H9 (cell line): ENCODE measurements at regions not wholly inside any gene's neighbourhood (a gene's known extent, or its start where the extent isn't known, plus 50 kb on each side); places are given as distances from the start of the nearest gene placed in this dataset.

Source experiments
- DNase-seq: peaks from one replicate; pipeline ENCODE4 v3.0.0-alpha.2; 2017
- H2AFZ ChIP-seq: one replicate; pipeline ENCODE4 v1.6.1; 2013; ENCODE audit warnings: mild to moderate bottlenecking, low read length, control low read depth, moderate library complexity
- H2AK5ac ChIP-seq: 2 replicates; pipeline ENCODE4 v1.6.1; 2013; ENCODE audit warnings: low read length, control low read depth, mixed read lengths; ENCODE audit not compliant: insufficient read length
- H2BK120ac ChIP-seq: one replicate; pipeline ENCODE4 v1.6.1; 2013; ENCODE audit warnings: low read depth, mild to moderate bottlenecking, low read length, control low read depth, inconsistent platforms; ENCODE audit not compliant: poor library complexity, severe bottlenecking
- H2BK12ac ChIP-seq: 2 replicates; pipeline ENCODE4 v1.6.1; 2013; ENCODE audit warnings: low read length, control low read depth, mixed read lengths, low read depth; ENCODE audit not compliant: insufficient read length
- H2BK15ac ChIP-seq: 2 replicates; pipeline ENCODE4 v1.6.1; 2013; ENCODE audit warnings: low read depth, low read length, control low read depth
- H2BK20ac ChIP-seq: one replicate; pipeline ENCODE4 v1.6.1; 2013; ENCODE audit warnings: low read depth, mild to moderate bottlenecking, low read length, control low read depth, inconsistent platforms; ENCODE audit not compliant: poor library complexity, severe bottlenecking
- H2BK5ac ChIP-seq: 2 replicates; pipeline ENCODE4 v1.6.1; 2013; ENCODE audit warnings: low read length, control low read depth, mixed read lengths; ENCODE audit not compliant: insufficient read length
- H3K14ac ChIP-seq: 2 replicates; pipeline ENCODE4 v1.6.1; 2013; ENCODE audit warnings: low read length, control low read depth; ENCODE audit not compliant: insufficient read depth
- H3K18ac ChIP-seq: 2 replicates; pipeline ENCODE4 v1.6.1; 2013; ENCODE audit warnings: low read depth, mild to moderate bottlenecking, mixed read lengths, low read length, control low read depth; ENCODE audit not compliant: insufficient read length
- H3K23ac ChIP-seq: 2 replicates; pipeline ENCODE4 v1.6.1; 2013; ENCODE audit warnings: low read length, control low read depth, mixed read lengths, low read depth; ENCODE audit not compliant: insufficient read length
- H3K23me2 ChIP-seq: 2 replicates; pipeline ENCODE4 v1.6.1; 2013; ENCODE audit warnings: low read depth, mild to moderate bottlenecking, mixed read lengths, low read length, control low read depth; ENCODE audit not compliant: insufficient read length, poor library complexity, severe bottlenecking
- H3K27ac ChIP-seq: 2 replicates; pipeline ENCODE4 v1.5.1; 2013; ENCODE audit warnings: low read length, control low read depth, mixed read lengths, low read depth; ENCODE audit not compliant: insufficient read length
- H3K27me3 ChIP-seq: 2 replicates; pipeline ENCODE4 v1.6.1; 2013; ENCODE audit warnings: low read length, control low read depth, inconsistent platforms; ENCODE audit not compliant: insufficient read depth
- H3K4ac ChIP-seq: 2 replicates; pipeline ENCODE4 v1.6.1; 2013; ENCODE audit warnings: low read depth, mild to moderate bottlenecking, control low read depth, inconsistent platforms, low read length, moderate library complexity
- H3K4me1 ChIP-seq: 2 replicates; pipeline ENCODE4 v1.6.1; 2013; ENCODE audit warnings: low read length, control low read depth, inconsistent platforms; ENCODE audit not compliant: insufficient read depth
- H3K4me2 ChIP-seq: 2 replicates; pipeline ENCODE4 v1.6.1; 2013; ENCODE audit warnings: low read length, control low read depth, mixed read lengths; ENCODE audit not compliant: insufficient read length, insufficient read depth
- H3K56ac ChIP-seq: 2 replicates; pipeline ENCODE4 v1.6.1; 2013; ENCODE audit warnings: low read depth, mild to moderate bottlenecking, mixed read lengths, low read length, control low read depth; ENCODE audit not compliant: insufficient read length
- H3K79me1 ChIP-seq: 2 replicates; pipeline ENCODE4 v1.6.1; 2013; ENCODE audit warnings: low read depth, mild to moderate bottlenecking, moderate library complexity, low read length, control low read depth, inconsistent platforms; ENCODE audit not compliant: insufficient read depth, poor library complexity, severe bottlenecking
- H3K79me2 ChIP-seq: 2 replicates; pipeline ENCODE4 v1.6.1; 2013; ENCODE audit warnings: low read length, control low read depth, inconsistent platforms; ENCODE audit not compliant: insufficient read depth
- H3K9ac ChIP-seq: 2 replicates; pipeline ENCODE4 v1.6.1; 2013; ENCODE audit warnings: low read length, control low read depth, mixed read lengths; ENCODE audit not compliant: insufficient read length; ENCODE audit errors: extremely low read depth
- H3K9me3 ChIP-seq: one replicate; pipeline ENCODE4 v1.6.1; 2013; ENCODE audit warnings: low read depth, low read length, inconsistent platforms; ENCODE audit not compliant: control insufficient read depth
- H3T11ph ChIP-seq: one replicate; pipeline ENCODE4 v1.6.1; 2013; ENCODE audit warnings: mild to moderate bottlenecking, low read length, control low read depth, inconsistent platforms
- H4K20me1 ChIP-seq: one replicate; pipeline ENCODE4 v1.6.1; 2013; ENCODE audit not compliant: control insufficient read depth, insufficient read length, insufficient read depth
- H4K5ac ChIP-seq: 2 replicates; pipeline ENCODE4 v1.6.1; 2013; ENCODE audit warnings: low read depth, mild to moderate bottlenecking, mixed read lengths, low read length, control low read depth; ENCODE audit not compliant: insufficient read length
- H4K8ac ChIP-seq: replicated peaks from 2 replicates; pipeline ENCODE4 v1.6.1; 2013; ENCODE audit warnings: low read length, control low read depth, mixed read lengths, low read depth; ENCODE audit not compliant: insufficient read length
- H4K91ac ChIP-seq: 2 replicates; pipeline ENCODE4 v1.6.1; 2013; ENCODE audit warnings: low read depth, mild to moderate bottlenecking, moderate library complexity, mixed read lengths, low read length, control low read depth; ENCODE audit not compliant: insufficient read length
- H3K27ac Mint-ChIP-seq, 3 experiments: 2 replicates in 2 of 3; 3 replicates in 1 of 3; pipeline ENCODE4 v1.8.0; 2020 to 2021; ENCODE audit warnings: mixed read lengths in 3 of 3, mild to moderate bottlenecking in 1 of 3, moderate library complexity in 1 of 3
- H3K27me3 Mint-ChIP-seq: 2 replicates; pipeline ENCODE4 v1.8.0; 2021; ENCODE audit warnings: low read depth, mild to moderate bottlenecking, moderate library complexity, mixed read lengths
- H3K36me3 Mint-ChIP-seq, 3 experiments: 2 replicates in 2 of 3; 3 replicates in 1 of 3; pipeline ENCODE4 v1.8.0; 2020 to 2021; ENCODE audit warnings: low read depth in 3 of 3, mixed read lengths in 3 of 3; ENCODE audit not compliant: insufficient read depth in 1 of 3
- H3K4me1 Mint-ChIP-seq, 2 experiments: 2 replicates each; pipeline ENCODE4 v1.8.0; 2020; ENCODE audit warnings: mixed read lengths in 2 of 2
- H3K4me3 Mint-ChIP-seq, 2 experiments: 2 replicates in 1 of 2; 3 replicates in 1 of 2; pipeline ENCODE4 v1.8.0; 2020 to 2021; ENCODE audit warnings: mild to moderate bottlenecking in 2 of 2, mixed read lengths in 2 of 2, moderate library complexity in 1 of 2
- H3K9me3 Mint-ChIP-seq, 2 experiments: 2 replicates in 1 of 2; 3 replicates in 1 of 2; pipeline ENCODE4 v1.8.0; 2020; ENCODE audit warnings: mild to moderate bottlenecking in 2 of 2, mixed read lengths in 2 of 2, moderate library complexity in 1 of 2
- CTCF ChIP-seq: fragments of 200-600 bp; sonication (generic); conservative IDR thresholded peaks from 3 replicates; pipeline ENCODE4 v1.8.0; 2021; ENCODE audit warnings: antibody characterized with exemption, mild to moderate bottlenecking
- WGBS: extraction: QIAGEN DNeasy Blood & Tissue Kit; methylation state at CpG from one replicate; pipeline ENCODE4 v1.1.7; 2013; ENCODE audit warnings: missing lambda C conversion rate, low lambda C conversion rate, mixed read lengths; ENCODE audit not compliant: insufficient read length; ENCODE audit errors: extremely low coverage; 5-methylcytosine and 5-hydroxymethylcytosine counted together

- Histone ChIP-seq H3K23me2 (no peaks in the 10 kb centered on the region), H4K8ac (no peak overlapping the region), H2AFZ (no peak overlapping the region), H3K79me1 (no peaks in the 10 kb centered on the region), H3K79me2 (no peaks in the 10 kb centered on the region), H4K5ac (no peak overlapping the region), H3K4ac (no peak overlapping the region), H2BK12ac (no peak overlapping the region), H3K9ac (no peak overlapping the region), H3K56ac (no peak overlapping the region), H3K18ac (no peak overlapping the region), H4K91ac (no peak overlapping the region), H2BK5ac (no peak overlapping the region), H3K9me3 (no peaks in the 10 kb centered on the region), H3K23ac (no peak overlapping the region), H2AK5ac (no peak overlapping the region), H2BK20ac (no peak overlapping the region), H4K20me1 (no peaks in the 10 kb centered on the region), H3K27ac (no peak overlapping the region), H3T11ph (no peak overlapping the region), H3K14ac (no peak overlapping the region), H2BK120ac (no peak overlapping the region), H2BK15ac (no peak overlapping the region), H3K4me1 (no peaks in the 10 kb centered on the region), H3K27me3 (no peaks in the 10 kb centered on the region), H3K4me2 (no peak overlapping the region)
- H3K9me3 Mint-ChIP-seq, result no peaks in the 10 kb centered on the region
- H3K4me1 Mint-ChIP-seq, result no peaks in the 10 kb centered on the region
- no peak for DNase-seq
- no peak for TF ChIP-seq CTCF
- H3K27ac Mint-ChIP-seq, result no peak overlapping the region
- no peak overlapping the region for H3K4me3 Mint-ChIP-seq
- H3K27me3 Mint-ChIP-seq, result no peaks in the 10 kb centered on the region
- no peaks in the 10 kb centered on the region for H3K36me3 Mint-ChIP-seq
- WGBS, result no CpG with 5 or more reads among the region's 1 CpG
Observed at GRCh38 chr5:167713896-167714295, 577.5 kb upstream of the WWC1 start.
